ENCODE measurements at regions not wholly inside any gene's neighbourhood (a gene's known extent, or its start where the extent isn't known, plus 50 kb on each side); places are given as distances from the start of the nearest gene placed in this dataset.

- POLR2A ChIA-PET, result no interaction called here
- H3K4me3 Mint-ChIP-seq (ENCODE audit: unreplicated experiment), result no peak overlapping the region
- TF ChIP-seq, protein P1, sequence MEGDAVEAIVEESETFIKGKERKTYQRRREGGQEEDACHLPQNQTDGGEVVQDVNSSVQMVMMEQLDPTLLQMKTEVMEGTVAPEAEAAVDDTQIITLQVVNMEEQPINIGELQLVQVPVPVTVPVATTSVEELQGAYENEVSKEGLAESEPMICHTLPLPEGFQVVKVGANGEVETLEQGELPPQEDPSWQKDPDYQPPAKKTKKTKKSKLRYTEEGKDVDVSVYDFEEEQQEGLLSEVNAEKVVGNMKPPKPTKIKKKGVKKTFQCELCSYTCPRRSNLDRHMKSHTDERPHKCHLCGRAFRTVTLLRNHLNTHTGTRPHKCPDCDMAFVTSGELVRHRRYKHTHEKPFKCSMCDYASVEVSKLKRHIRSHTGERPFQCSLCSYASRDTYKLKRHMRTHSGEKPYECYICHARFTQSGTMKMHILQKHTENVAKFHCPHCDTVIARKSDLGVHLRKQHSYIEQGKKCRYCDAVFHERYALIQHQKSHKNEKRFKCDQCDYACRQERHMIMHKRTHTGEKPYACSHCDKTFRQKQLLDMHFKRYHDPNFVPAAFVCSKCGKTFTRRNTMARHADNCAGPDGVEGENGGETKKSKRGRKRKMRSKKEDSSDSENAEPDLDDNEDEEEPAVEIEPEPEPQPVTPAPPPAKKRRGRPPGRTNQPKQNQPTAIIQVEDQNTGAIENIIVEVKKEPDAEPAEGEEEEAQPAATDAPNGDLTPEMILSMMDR (IDR thresholded peaks at IDR 0.05; ENCODE audit: unreplicated experiment), result no peak
- no TSS peak for BruUV-seq (replicated peaks)
- H3K36me3 Mint-ChIP-seq (ENCODE audit: insufficient read depth, unreplicated experiment), result no peaks in the 10 kb centered on the region
- H3K27me3 Mint-ChIP-seq (ENCODE audit: insufficient read depth, unreplicated experiment), result no peaks in the 10 kb centered on the region
- intact Hi-C loops (cut with micrococcal nuclease), result no loop called here
- no peaks in the 10 kb centered on the region for H3K9me3 Mint-ChIP-seq (ENCODE audit: unreplicated experiment)
- no peak for DNase-seq (ENCODE audit: unreplicated experiment)
- no peaks in the 10 kb centered on the region for H3K4me1 Mint-ChIP-seq (ENCODE audit: insufficient read depth, unreplicated experiment)
- CTCF ChIA-PET, result no interaction called here
- H3K27ac Mint-ChIP-seq (ENCODE audit: low read depth, unreplicated experiment), result no peak overlapping the region
Observed at GRCh38 chr4:180993244-180993836, 1249.9 kb upstream of the TENM3 start.

- H3K27ac Mint-ChIP-seq (ENCODE audit: low read depth, unreplicated experiment), result no peak overlapping the region
Observed at GRCh38 chr4:180994722-180995121, 1248.5 kb upstream of the TENM3 start.

GRCh38 chr4:180999217-180999616 is 1244.0 kb upstream of the TENM3 start:
- BruUV-seq (replicated peaks), result no TSS peak
- intact Hi-C loops (cut with micrococcal nuclease), result no loop called here
- Mint-ChIP-seq H3K9me3 (ENCODE audit: unreplicated experiment) (no peaks in the 10 kb centered on the region), H3K27ac (ENCODE audit: low read depth, unreplicated experiment) (no peak overlapping the region), H3K27me3 (ENCODE audit: insufficient read depth, unreplicated experiment) (no peaks in the 10 kb centered on the region), H3K4me1 (ENCODE audit: insufficient read depth, unreplicated experiment) (no peaks in the 10 kb centered on the region), H3K4me3 (ENCODE audit: unreplicated experiment) (no peak overlapping the region), H3K36me3 (ENCODE audit: insufficient read depth, unreplicated experiment) (no peaks in the 10 kb centered on the region)
- ChIA-PET CTCF (no interaction called here), POLR2A (no interaction called here)
- peak; percentile 17 for DNase-seq (ENCODE audit: unreplicated experiment)
- TF ChIP-seq, protein P1 (IDR thresholded peaks at IDR 0.05; ENCODE audit: unreplicated experiment), result no peak

More at GRCh38 chr4:180994722-180995121, 1248.5 kb upstream of the TENM3 start:
- intact Hi-C loops (cut with micrococcal nuclease), result no loop called here
- CTCF ChIA-PET, result no interaction called here
- H3K9me3 Mint-ChIP-seq (ENCODE audit: unreplicated experiment), result no peaks in the 10 kb centered on the region
- no peak for DNase-seq (ENCODE audit: unreplicated experiment)
- H3K4me1 Mint-ChIP-seq (ENCODE audit: insufficient read depth, unreplicated experiment), result no peaks in the 10 kb centered on the region
- TF ChIP-seq, protein P1 (IDR thresholded peaks at IDR 0.05; ENCODE audit: unreplicated experiment), result no peak
- no peaks in the 10 kb centered on the region for H3K36me3 Mint-ChIP-seq (ENCODE audit: insufficient read depth, unreplicated experiment)
- POLR2A ChIA-PET, result no interaction called here
- no peaks in the 10 kb centered on the region for H3K27me3 Mint-ChIP-seq (ENCODE audit: insufficient read depth, unreplicated experiment)
- no TSS peak for BruUV-seq (replicated peaks)
- H3K4me3 Mint-ChIP-seq (ENCODE audit: unreplicated experiment), result no peak overlapping the region

DNA sequence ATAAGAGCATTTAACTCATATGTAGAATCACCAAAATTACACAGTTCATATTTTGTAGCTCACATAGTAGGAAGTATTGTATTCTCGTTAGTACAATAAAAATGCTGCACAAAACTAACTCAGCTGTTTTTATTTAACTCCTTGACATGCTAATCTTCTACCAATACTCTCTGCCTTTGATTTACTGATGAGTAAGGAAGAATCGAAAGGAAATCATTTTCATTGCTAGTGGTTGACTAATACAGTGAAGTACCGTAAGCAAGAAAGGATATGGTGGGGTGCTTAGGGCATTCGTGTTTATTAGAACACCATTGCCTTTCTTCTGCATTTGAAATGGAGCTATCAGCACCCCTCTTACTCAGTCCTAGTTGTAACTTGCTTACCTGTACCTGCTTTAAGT is 1239.1 kb upstream of the TENM3 start:
- no peaks in the 10 kb centered on the region for H3K9me3 Mint-ChIP-seq (ENCODE audit: unreplicated experiment)
- H3K4me3 Mint-ChIP-seq (ENCODE audit: unreplicated experiment), result no peak overlapping the region
- no peak for DNase-seq (ENCODE audit: unreplicated experiment)
- H3K27ac Mint-ChIP-seq (ENCODE audit: low read depth, unreplicated experiment), result no peak overlapping the region
- ChIA-PET CTCF (interaction anchor here (0.5 to 0.9 kb wide), 6 partner anchors 20 to 770 kb away, joined by 3 to 5 read pairs (median 3); no protein-coding TSS in a partner anchor), POLR2A (no interaction called here)
- no peaks in the 10 kb centered on the region for H3K36me3 Mint-ChIP-seq (ENCODE audit: insufficient read depth, unreplicated experiment)
- TF ChIP-seq, protein P1 (IDR thresholded peaks at IDR 0.05; ENCODE audit: unreplicated experiment), result no peak
- intact Hi-C loops (cut with micrococcal nuclease), result no loop called here
- no peaks in the 10 kb centered on the region for H3K27me3 Mint-ChIP-seq (ENCODE audit: insufficient read depth, unreplicated experiment)
- no TSS peak for BruUV-seq (replicated peaks)
- H3K4me1 Mint-ChIP-seq (ENCODE audit: insufficient read depth, unreplicated experiment), result peaks cover 5% of the 10 kb centered on the region
